ENCODE measurements at regions not wholly inside any gene's neighbourhood (a gene's known extent, or its start where the extent isn't known, plus 50 kb on each side); places are given as distances from the start of the nearest gene placed in this dataset.

DNA sequence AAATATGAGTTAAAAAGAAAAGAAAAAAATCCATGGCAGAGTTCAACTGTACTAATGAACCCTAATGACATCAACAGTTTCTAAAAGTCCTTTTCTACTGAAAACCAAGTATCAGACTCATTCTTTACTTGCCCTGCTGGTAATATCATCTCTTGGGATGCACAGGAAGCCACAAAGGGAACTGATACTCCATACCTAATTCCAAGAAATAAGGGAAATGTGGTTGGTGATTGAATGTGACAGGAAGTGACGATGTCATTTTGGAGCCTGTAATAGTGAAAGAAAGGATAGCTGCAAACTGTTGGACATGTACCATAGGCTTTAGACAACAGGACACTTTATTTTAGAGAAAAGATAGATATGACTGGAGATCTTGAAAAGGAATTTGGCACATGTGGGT is 98.7 kb upstream of the VAV3 start:
- TF ChIP-seq RAD21 (IDR thresholded peaks at IDR 0.05; ENCODE audit: low read depth) (no peak), ZFX (IDR thresholded peaks at IDR 0.05) (no peak), EZH2 (IDR thresholded peaks at IDR 0.05) (no peak), YY1 (IDR thresholded peaks at IDR 0.05; ENCODE audit: extremely low read depth, insufficient replicate concordance, low read depth, low read length) (no peak), SIN3A (IDR thresholded peaks at IDR 0.05; ENCODE audit: low read depth) (no peak), CEBPB (IDR thresholded peaks at IDR 0.05; ENCODE audit: low read depth) (no peak), POLR2AphosphoS5 (IDR thresholded peaks at IDR 0.05; ENCODE audit: low read depth, low read length) (no peak), SRF (IDR thresholded peaks at IDR 0.05; ENCODE audit: low read depth) (no peak), ZNF274 (IDR thresholded peaks at IDR 0.05; ENCODE audit: low read depth, low read length) (no peak), EGR1 (IDR thresholded peaks at IDR 0.05; ENCODE audit: low read depth) (no peak), MAX (IDR thresholded peaks at IDR 0.05) (no peak), TCF7L2 (IDR thresholded peaks at IDR 0.05; ENCODE audit: borderline replicate concordance, extremely low read depth, insufficient read depth, insufficient read length) (no peak)
- TF ChIP-seq, protein P1, sequence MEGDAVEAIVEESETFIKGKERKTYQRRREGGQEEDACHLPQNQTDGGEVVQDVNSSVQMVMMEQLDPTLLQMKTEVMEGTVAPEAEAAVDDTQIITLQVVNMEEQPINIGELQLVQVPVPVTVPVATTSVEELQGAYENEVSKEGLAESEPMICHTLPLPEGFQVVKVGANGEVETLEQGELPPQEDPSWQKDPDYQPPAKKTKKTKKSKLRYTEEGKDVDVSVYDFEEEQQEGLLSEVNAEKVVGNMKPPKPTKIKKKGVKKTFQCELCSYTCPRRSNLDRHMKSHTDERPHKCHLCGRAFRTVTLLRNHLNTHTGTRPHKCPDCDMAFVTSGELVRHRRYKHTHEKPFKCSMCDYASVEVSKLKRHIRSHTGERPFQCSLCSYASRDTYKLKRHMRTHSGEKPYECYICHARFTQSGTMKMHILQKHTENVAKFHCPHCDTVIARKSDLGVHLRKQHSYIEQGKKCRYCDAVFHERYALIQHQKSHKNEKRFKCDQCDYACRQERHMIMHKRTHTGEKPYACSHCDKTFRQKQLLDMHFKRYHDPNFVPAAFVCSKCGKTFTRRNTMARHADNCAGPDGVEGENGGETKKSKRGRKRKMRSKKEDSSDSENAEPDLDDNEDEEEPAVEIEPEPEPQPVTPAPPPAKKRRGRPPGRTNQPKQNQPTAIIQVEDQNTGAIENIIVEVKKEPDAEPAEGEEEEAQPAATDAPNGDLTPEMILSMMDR (IDR thresholded peaks at IDR 0.05 in 2 of 3, conservative IDR thresholded peaks at IDR 0.05 in 1 of 3; ENCODE audit: borderline replicate concordance in 1 of 3, insufficient read depth in 1 of 3, low read depth in 2 of 3, low read length in 2 of 3), result no peak

Data from HCT116 (cell line).